Loucy (cell line): ENCODE measurements at regions not wholly inside any gene's neighbourhood (a gene's known extent, or its start where the extent isn't known, plus 50 kb on each side); places are given as distances from the start of the nearest gene placed in this dataset.

ENCODE experiments used
- CTCF ChIP-seq: fragments of 200-600 bp; sonication (generic); conservative IDR thresholded peaks from 2 replicates; pipeline ENCODE4 v1.5.1; 2014; ENCODE audit warnings: mild to moderate bottlenecking, antibody characterized with exemption, low read length
- EZH2phosphoT487 ChIP-seq: fragments of 200-600 bp; IDR thresholded peaks from 2 replicates; pipeline ENCODE4 v1.6.1; 2018; ENCODE audit warnings: antibody characterized with exemption, mild to moderate bottlenecking, moderate library complexity, borderline replicate concordance

- no peak for TF ChIP-seq CTCF
- TF ChIP-seq EZH2phosphoT487: no peak
Measured at GRCh38 chr4:123877551-123877950, 481.0 kb downstream of the SPRY1 start.
